ENCODE measurements at regions not wholly inside any gene's neighbourhood (a gene's known extent, or its start where the extent isn't known, plus 50 kb on each side); places are given as distances from the start of the nearest gene placed in this dataset.

DNA sequence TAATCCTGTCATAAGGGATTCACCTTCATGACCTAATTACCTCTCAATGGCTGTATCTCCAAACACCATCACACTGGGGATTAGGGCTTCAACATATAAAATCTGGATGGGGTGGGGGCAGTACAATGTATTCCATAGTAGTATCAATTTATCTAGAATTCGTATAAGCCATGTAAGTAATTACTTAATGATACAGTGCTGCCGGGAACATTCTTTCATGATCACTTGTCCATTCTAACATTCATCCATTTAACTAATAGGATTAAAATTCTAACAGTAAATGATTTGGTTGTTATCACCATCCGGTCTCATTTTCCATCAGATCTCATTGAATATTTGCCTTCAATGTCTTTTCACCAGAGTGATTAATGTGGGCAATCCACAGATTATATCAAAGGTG is 1620.9 kb upstream of the TENM3 start:
- Histone ChIP-seq H3K79me2 (ENCODE audit: insufficient read depth, low read length) (no peaks in the 10 kb centered on the region), H3K4me1 (ENCODE audit: insufficient read depth, low read length) (0 out of 2 replicates have a peak, but pooled peaks cover 3% of the 10 kb centered on the region), H3K27ac (ENCODE audit: extremely low read length, insufficient read depth, low read length) (no peak overlapping the region), H3K27me3 (ENCODE audit: control insufficient read depth in 1 of 2, insufficient read depth in 2 of 2, low read length in 2 of 2) (0 out of 5 replicates have a peak, but pooled peaks cover 0 to 1% of the 10 kb centered on the region in 2 experiments), H2AFZ (ENCODE audit: low read length) (no peak overlapping the region), H3K9me3 (ENCODE audit: low read length) (no peaks in the 10 kb centered on the region), H3K9ac (ENCODE audit: insufficient read depth, low read depth, low read length) (no peak overlapping the region), H3K4me2 (ENCODE audit: low read depth, low read length) (no peak overlapping the region), H3K36me3 (replicated peaks in 1 of 2; ENCODE audit: control insufficient read depth in 1 of 2, insufficient read depth in 2 of 2, low read length in 2 of 2) (no peaks in the 10 kb centered on the region), H4K20me1 (ENCODE audit: insufficient read depth, low read length) (no peaks in the 10 kb centered on the region), H3K4me3 (replicated peaks in 1 of 3; ENCODE audit: insufficient read depth in 1 of 3, low read depth in 2 of 3, low read length in 3 of 3) (no peak overlapping the region)
- ATAC-seq = no peak
- POLR2A ChIA-PET = no interaction called here
- in situ Hi-C loops (cut with HindIII; ENCODE audit: extremely low pct_ligation_motif_present, low pct_unique_long_range_greater_than_20kb) = no loop called here
- intact Hi-C loops (cut with micrococcal nuclease; ENCODE audit: unreplicated experiment) = no loop called here
- WGBS (ENCODE audit: low lambda C conversion rate) = 6% methylated on average over 3 of the region's 3 CpGs
- no peak for FAIRE-seq
- no TSS peak for BruUV-seq (replicated peaks)
- no peak for DNase-seq (ENCODE audit: low spot score)
- no peak for TF ChIP-seq SNAPC5 (CRISPR knock-in tag; IDR thresholded peaks at IDR 0.05; ENCODE audit: borderline replicate concordance)
- CTCF ChIA-PET (ENCODE audit: low intra/inter-chr PET ratio, low total read pairs) = no interaction called here

DNA sequence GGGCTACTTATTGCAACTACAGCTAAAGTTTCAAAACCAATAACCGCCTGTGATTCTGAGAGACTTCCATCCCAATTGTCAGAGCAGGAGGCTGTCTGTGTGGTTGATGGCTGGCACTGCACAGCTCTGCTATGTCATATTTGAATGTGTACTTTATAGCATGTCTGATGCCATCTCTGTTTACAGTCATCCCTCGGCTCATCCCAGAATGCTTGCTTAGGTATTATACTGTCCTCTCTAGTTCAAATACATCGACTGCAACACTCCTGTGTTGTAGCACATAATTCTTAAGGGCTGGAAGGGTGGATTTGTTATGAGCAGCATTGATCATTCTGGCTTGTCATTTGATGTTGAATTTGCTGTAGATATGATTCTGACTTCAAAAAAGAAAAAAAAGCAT is 1617.5 kb upstream of the TENM3 start:
- 41% methylated on average over 3 of the region's 3 CpGs for WGBS (ENCODE audit: low lambda C conversion rate)
- H3K9me3 ChIP-seq (ENCODE audit: low read length) = no peaks in the 10 kb centered on the region
- CTCF ChIA-PET (ENCODE audit: low intra/inter-chr PET ratio, low total read pairs) = no interaction called here
- H4K20me1 ChIP-seq (ENCODE audit: insufficient read depth, low read length) = no peaks in the 10 kb centered on the region
- no peaks in the 10 kb centered on the region for H3K27me3 ChIP-seq (ENCODE audit: control insufficient read depth in 1 of 2, insufficient read depth in 2 of 2, low read length in 2 of 2)
- H3K9ac ChIP-seq (ENCODE audit: insufficient read depth, low read depth, low read length) = no peak overlapping the region
- DNase-seq (ENCODE audit: low spot score) (no peak), FAIRE-seq (no peak), ATAC-seq (no peak)
- no TSS peak for BruUV-seq (replicated peaks)
- H3K27ac ChIP-seq (ENCODE audit: extremely low read length, insufficient read depth, low read length) = no peak overlapping the region
- H3K79me2 ChIP-seq (ENCODE audit: insufficient read depth, low read length) = no peaks in the 10 kb centered on the region
- no peaks in the 10 kb centered on the region for H3K36me3 ChIP-seq (replicated peaks in 1 of 2; ENCODE audit: control insufficient read depth in 1 of 2, insufficient read depth in 2 of 2, low read length in 2 of 2)
- intact Hi-C loops (cut with micrococcal nuclease; ENCODE audit: unreplicated experiment) (no loop called here), in situ Hi-C loops (cut with HindIII; ENCODE audit: extremely low pct_ligation_motif_present, low pct_unique_long_range_greater_than_20kb) (no loop called here)
- POLR2A ChIA-PET = no interaction called here
- H2AFZ ChIP-seq (ENCODE audit: low read length) = no peak overlapping the region
- H3K4me2 ChIP-seq (ENCODE audit: low read depth, low read length) = no peak overlapping the region
- H3K4me1 ChIP-seq (ENCODE audit: insufficient read depth, low read length) = no peaks in the 10 kb centered on the region
- no peak for TF ChIP-seq HNRNPUL1 (IDR thresholded peaks at IDR 0.05; ENCODE audit: low read depth, low read length)
- H3K4me3 ChIP-seq (replicated peaks in 1 of 3; ENCODE audit: insufficient read depth in 1 of 3, low read depth in 2 of 3, low read length in 3 of 3) = no peak overlapping the region

Measured in HepG2 (cell line).